ENCODE measurements at regions not wholly inside any gene's neighbourhood (a gene's known extent, or its start where the extent isn't known, plus 50 kb on each side); places are given as distances from the start of the nearest gene placed in this dataset.

GRCh38 chr2:58484221-58484620 lies 243.1 kb upstream of the FANCL start:
- Histone ChIP-seq H3K4me1 (no peaks in the 10 kb centered on the region), H3K36me3 (no peaks in the 10 kb centered on the region), H3K4me3 (no peak overlapping the region), H3K27me3 (no peaks in the 10 kb centered on the region), H3K9me3 (no peaks in the 10 kb centered on the region), H3K27ac (no peak overlapping the region)
- 60 to 78% methylated on average over 1 of the region's 1 CpG for WGBS, 2 donors (ENCODE audit: low coverage in 1 of 2)
- in situ Hi-C loops (cut with MboI; ENCODE audit: low pct_ligation_motif_present in 1 of 4, low pct_unique_long_range_greater_than_20kb in 1 of 4, low sequenced_read_pairs in 3 of 4): no loop called here
- DNase-seq: no peak
- intact Hi-C loops (cut with DNase I; ENCODE audit: low total_unique reads): no loop called here
- TF ChIP-seq POLR2A (IDR thresholded peaks at IDR 0.05): no peak
- TF ChIP-seq CTCF (IDR thresholded peaks at IDR 0.05): no peak
- no peak for TF ChIP-seq POLR2AphosphoS5 (IDR thresholded peaks at IDR 0.05)
- no peak for TF ChIP-seq EP300 (IDR thresholded peaks at IDR 0.05; ENCODE audit: low read depth)

- H3K4me1 ChIP-seq: no peaks in the 10 kb centered on the region
- H3K4me3 ChIP-seq: no peak overlapping the region
- in situ Hi-C loops (cut with MboI; ENCODE audit: low pct_ligation_motif_present in 1 of 4, low pct_unique_long_range_greater_than_20kb in 1 of 4, low sequenced_read_pairs in 3 of 4) (no loop called here), intact Hi-C loops (cut with DNase I; ENCODE audit: low total_unique reads) (no loop called here)
- TF ChIP-seq EP300 (IDR thresholded peaks at IDR 0.05; ENCODE audit: low read depth) (no peak), POLR2A (IDR thresholded peaks at IDR 0.05) (no peak), CTCF (IDR thresholded peaks at IDR 0.05) (no peak), POLR2AphosphoS5 (IDR thresholded peaks at IDR 0.05) (no peak)
- H3K27ac ChIP-seq: no peak overlapping the region
- no peaks in the 10 kb centered on the region for H3K27me3 ChIP-seq
- no peak for DNase-seq
- no peaks in the 10 kb centered on the region for H3K36me3 ChIP-seq
- H3K9me3 ChIP-seq: no peaks in the 10 kb centered on the region
- 76 to 93% methylated on average over 3 of the region's 3 CpGs for WGBS, 2 donors (ENCODE audit: low coverage in 1 of 2)
These were observed 242.2 kb upstream of the FANCL start for GRCh38 chr2:58483307-58483706.

GRCh38 chr2:58481670-58482069 lies 240.5 kb upstream of the FANCL start:
- TF ChIP-seq CTCF (IDR thresholded peaks at IDR 0.05): no peak
- no peak for TF ChIP-seq POLR2A (IDR thresholded peaks at IDR 0.05)
- no peak for TF ChIP-seq POLR2AphosphoS5 (IDR thresholded peaks at IDR 0.05)
- TF ChIP-seq EP300 (IDR thresholded peaks at IDR 0.05; ENCODE audit: low read depth): no peak
- 76 to 77% methylated on average over 2 of the region's 2 CpGs for WGBS, 2 donors (ENCODE audit: low coverage in 1 of 2)
- H3K9me3 ChIP-seq: no peaks in the 10 kb centered on the region
- intact Hi-C loops (cut with DNase I; ENCODE audit: low total_unique reads): no loop called here
- H3K4me1 ChIP-seq: no peaks in the 10 kb centered on the region
- no peak for DNase-seq
- in situ Hi-C loops (cut with MboI; ENCODE audit: low pct_ligation_motif_present in 1 of 4, low pct_unique_long_range_greater_than_20kb in 1 of 4, low sequenced_read_pairs in 3 of 4): no loop called here
- no peak overlapping the region for H3K27ac ChIP-seq
- no peaks in the 10 kb centered on the region for H3K36me3 ChIP-seq
- H3K4me3 ChIP-seq: no peak overlapping the region
- no peaks in the 10 kb centered on the region for H3K27me3 ChIP-seq

- H3K4me1 ChIP-seq: no peaks in the 10 kb centered on the region
- 70% methylated on average over 2 of the region's 2 CpGs; no CpG with 5 or more reads in 1 of the 2 donors for WGBS, 2 donors (ENCODE audit: low coverage in 1 of 2)
- intact Hi-C loops (cut with DNase I; ENCODE audit: low total_unique reads) (no loop called here), in situ Hi-C loops (cut with MboI; ENCODE audit: low pct_ligation_motif_present in 1 of 4, low pct_unique_long_range_greater_than_20kb in 1 of 4, low sequenced_read_pairs in 3 of 4) (no loop called here)
- H3K9me3 ChIP-seq: no peaks in the 10 kb centered on the region
- H3K4me3 ChIP-seq: no peak overlapping the region
- no peaks in the 10 kb centered on the region for H3K36me3 ChIP-seq
- H3K27ac ChIP-seq: no peak overlapping the region
- no peak for TF ChIP-seq CTCF (IDR thresholded peaks at IDR 0.05)
- H3K27me3 ChIP-seq: no peaks in the 10 kb centered on the region
- no peak for DNase-seq
These were observed 239.0 kb upstream of the FANCL start for GRCh38 chr2:58480141-58480540.

Measured in transverse colon (tissue), 4 donors.